HepG2 (cell line): ENCODE measurements at regions not wholly inside any gene's neighbourhood (a gene's known extent, or its start where the extent isn't known, plus 50 kb on each side); places are given as distances from the start of the nearest gene placed in this dataset.

ENCODE experiments used
- AGO1 ChIP-seq: fragments of 200-400 bp; formaldehyde crosslinking; IDR thresholded peaks from 2 replicates; pipeline ENCODE4 v1.6.1; 2017; ENCODE audit warnings: mild to moderate bottlenecking, low read depth, low read length, moderate library complexity; ENCODE audit not compliant: poor library complexity, severe bottlenecking
- ATAD3A ChIP-seq: sonication (generic); formaldehyde crosslinking; IDR thresholded peaks from 2 replicates; pipeline ENCODE4 v1.4.0; 2020; ENCODE audit warnings: missing genetic modification reagents
- DMTF1 ChIP-seq: sonication (generic); formaldehyde crosslinking; IDR thresholded peaks from 2 replicates; pipeline ENCODE4 v1.4.0; 2020; ENCODE audit warnings: mild to moderate bottlenecking, missing genetic modification reagents
- FOSL2 ChIP-seq: sonication (generic); formaldehyde crosslinking; IDR thresholded peaks from 2 replicates; pipeline ENCODE4 v1.4.0; 2020; ENCODE audit warnings: missing genetic modification reagents
- KAT8 ChIP-seq: IDR thresholded peaks from 2 replicates; pipeline ENCODE4 v1.6.1; 2016; ENCODE audit warnings: missing genetic modification reagents, missing compliant biosample characterization
- NFATC3 ChIP-seq: sonication (generic); formaldehyde crosslinking; IDR thresholded peaks from 2 replicates; pipeline ENCODE4 v1.5.1; 2020; ENCODE audit warnings: mild to moderate bottlenecking, missing genetic modification reagents
- SALL1 ChIP-seq: sonication (generic); formaldehyde crosslinking; IDR thresholded peaks from 2 replicates; pipeline ENCODE4 v1.8.0; 2022; ENCODE audit warnings: mild to moderate bottlenecking, missing genetic modification reagents
- TEAD2 ChIP-seq: sonication (generic); formaldehyde crosslinking; IDR thresholded peaks from 2 replicates; pipeline ENCODE4 v1.9.0; 2021; ENCODE audit warnings: missing genetic modification reagents
- TFE3 ChIP-seq: IDR thresholded peaks from 2 replicates; pipeline ENCODE4 v1.6.1; 2016
- ZBTB4 ChIP-seq: sonication (generic); formaldehyde crosslinking; IDR thresholded peaks from 2 replicates; pipeline ENCODE4 v1.4.0; 2020; ENCODE audit warnings: missing genetic modification reagents, mild to moderate bottlenecking, borderline replicate concordance
- ZBTB44 ChIP-seq: sonication (generic); formaldehyde crosslinking; IDR thresholded peaks from 2 replicates; pipeline ENCODE4 v1.4.0; 2020; ENCODE audit warnings: missing genetic modification reagents
- ZNF142 ChIP-seq: sonication (generic); formaldehyde crosslinking; IDR thresholded peaks from 2 replicates; pipeline ENCODE4 v1.4.0; 2020; ENCODE audit warnings: missing genetic modification reagents
- ZNF180 ChIP-seq: sonication (generic); formaldehyde crosslinking; IDR thresholded peaks from 2 replicates; pipeline ENCODE4 v1.4.0; 2020; ENCODE audit warnings: low read depth, missing genetic modification reagents, borderline replicate concordance
- ZNF207 ChIP-seq: fragments of 450-650 bp; IDR thresholded peaks from 2 replicates; pipeline ENCODE4 v1.6.1; 2016; ENCODE audit warnings: antibody characterized with exemption, borderline replicate concordance

GRCh38 chr16:56013962-56014552 lies 138.9 kb upstream of the CES5A start (continued):
- TF ChIP-seq DMTF1: no peak
- TF ChIP-seq KAT8: 0 out of 2 replicates have a peak, but pooled peaks have one; percentile 30
- no peak for TF ChIP-seq ZNF207
- 0 out of 2 replicates have a peak, but pooled peaks have one; percentile 90 for TF ChIP-seq ATAD3A (CRISPR knock-in tag)
- peak; percentile 91; the same call in 1 of the 2 replicates for TF ChIP-seq ZBTB44 (CRISPR knock-in tag)
- 0 out of 2 replicates have a peak, but pooled peaks have one; percentile 35 for TF ChIP-seq NFATC3 (CRISPR knock-in tag)
- TF ChIP-seq TEAD2 (CRISPR knock-in tag): peak; percentile 53; the same call in 1 of the 2 replicates
- TF ChIP-seq AGO1: no peak
- TF ChIP-seq ZNF142: 0 out of 2 replicates have a peak, but pooled peaks have one; percentile 42
- TF ChIP-seq ZBTB4: no peak
- TF ChIP-seq SALL1 (CRISPR knock-in tag): peak; percentile 86
- TF ChIP-seq TFE3 (CRISPR knock-in tag): peak; percentile 86
- TF ChIP-seq ZNF180: no peak
- peak; percentile 64 for TF ChIP-seq FOSL2 (CRISPR knock-in tag)
